ENCODE measurements at regions not wholly inside any gene's neighbourhood (a gene's known extent, or its start where the extent isn't known, plus 50 kb on each side); places are given as distances from the start of the nearest gene placed in this dataset.

- no peak for TF ChIP-seq CTCF (IDR thresholded peaks at IDR 0.05)
- H3K27me3 ChIP-seq: no peaks in the 10 kb centered on the region
- H3K36me3 ChIP-seq: no peaks in the 10 kb centered on the region
- no peak for DNase-seq
- no peak for ATAC-seq
- peaks cover 0 to 2% (median 0%) of the 10 kb centered on the region in 11 donors for H3K9me3 ChIP-seq
- 58 to 62% methylated on average over 2 of the region's 2 CpGs for whole genome bisulfite sequencing, 2 donors
- no peak overlapping the region for H3K27ac ChIP-seq
- intact Hi-C loops (cut with DNase I): no loop called here
- no peak overlapping the region for H3K4me3 ChIP-seq
- no peaks in the 10 kb centered on the region for H3K4me1 ChIP-seq
These were observed 106.5 kb upstream of the CRBN start for GRCh38 chr3:3286014-3286413.

- Histone ChIP-seq H3K27ac (no peak overlapping the region), H3K9me3 (no peaks in the 10 kb centered on the region), H3K27me3 (no peaks in the 10 kb centered on the region), H3K4me1 (no peaks in the 10 kb centered on the region), H3K4me3 (no peak overlapping the region), H3K36me3 (no peaks in the 10 kb centered on the region)
- TF ChIP-seq CTCF (IDR thresholded peaks at IDR 0.05): no peak
- no peak for ATAC-seq
- intact Hi-C loops (cut with DNase I): no loop called here
- no peak for DNase-seq
- WGBS, 2 donors: 48 to 52% methylated on average over 2 of the region's 2 CpGs
These were observed 101.5 kb upstream of the CRBN start for GRCh38 chr3:3281024-3281423.

DNA sequence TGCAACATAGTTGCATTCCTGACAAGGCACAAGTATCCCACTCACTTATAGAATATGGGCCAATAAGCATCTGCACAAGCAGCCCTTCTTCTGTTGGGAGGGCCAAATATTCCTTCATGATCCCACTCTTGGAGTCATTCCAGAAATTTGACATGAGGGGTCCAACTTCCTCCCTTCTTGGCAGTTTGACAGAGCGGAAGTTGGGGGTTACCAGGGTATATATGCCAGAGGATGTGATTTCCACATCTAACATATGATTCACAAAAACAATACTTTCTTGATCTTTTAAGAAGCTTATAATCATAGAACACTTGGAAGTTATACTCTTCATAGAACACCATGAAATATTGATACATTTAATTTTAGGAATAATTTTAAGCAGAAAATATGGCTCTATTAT, 100.9 kb upstream of the CRBN start:
- no peak for TF ChIP-seq CTCF (IDR thresholded peaks at IDR 0.05)
- Histone ChIP-seq H3K36me3 (no peaks in the 10 kb centered on the region), H3K27me3 (no peaks in the 10 kb centered on the region), H3K27ac (no peak overlapping the region), H3K9me3 (no peaks in the 10 kb centered on the region), H3K4me1 (no peaks in the 10 kb centered on the region), H3K4me3 (no peak overlapping the region)
- ATAC-seq: no peak
- intact Hi-C loops (cut with DNase I): no loop called here
- DNase-seq: no peak
- WGBS, 2 donors: 50 to 56% methylated on average over 1 of the region's 1 CpG

DNA sequence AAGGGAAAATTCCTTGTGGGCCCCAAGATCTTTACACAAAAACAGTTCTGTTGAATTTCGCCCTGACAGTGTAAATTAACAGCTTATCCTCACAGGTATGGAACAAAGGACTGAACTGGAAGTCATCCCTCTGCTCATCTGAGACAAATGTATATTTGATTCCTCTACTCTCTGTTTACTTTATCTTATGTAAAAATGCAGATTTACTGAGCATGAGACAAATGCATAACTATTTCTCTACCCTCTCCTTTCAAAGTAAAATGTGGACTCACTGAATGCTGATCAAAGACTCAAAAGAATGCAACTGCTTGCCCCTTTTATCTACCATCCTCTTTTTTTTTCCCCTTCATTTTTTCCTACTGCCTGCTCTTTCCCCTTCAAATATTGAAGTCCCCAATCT, 98.6 kb upstream of the CRBN start:
- no peaks in the 10 kb centered on the region for H3K9me3 ChIP-seq
- DNase-seq: no peak
- WGBS, 2 donors: 41 to 45% methylated on average over 1 of the region's 1 CpG
- ATAC-seq: no peak
- H3K27ac ChIP-seq: no peak overlapping the region
- intact Hi-C loops (cut with DNase I): no loop called here
- H3K36me3 ChIP-seq: no peaks in the 10 kb centered on the region
- no peaks in the 10 kb centered on the region for H3K4me1 ChIP-seq
- H3K27me3 ChIP-seq: no peaks in the 10 kb centered on the region
- TF ChIP-seq CTCF (IDR thresholded peaks at IDR 0.05): no peak
- no peak overlapping the region for H3K4me3 ChIP-seq

DNA sequence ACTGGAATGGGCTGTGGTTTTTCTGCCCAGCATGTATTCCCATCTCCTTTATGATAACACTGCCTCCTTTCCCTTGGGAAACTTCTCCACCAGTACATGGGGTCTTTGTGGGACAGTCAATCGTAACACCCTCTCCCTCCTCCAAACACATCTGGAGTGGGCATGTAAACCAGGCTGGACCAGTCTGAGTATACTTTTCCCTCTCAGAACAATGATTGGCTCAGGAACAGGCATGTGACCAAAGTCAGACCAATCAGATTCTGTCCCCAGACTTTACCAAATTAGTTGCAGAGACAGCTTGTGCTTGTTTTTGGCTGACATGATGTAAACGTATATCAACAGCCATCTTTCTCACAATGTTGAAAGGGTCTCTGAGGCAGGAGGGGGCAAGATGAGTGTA, 97.1 kb upstream of the CRBN start:
- 78 to 79% methylated on average over 2 of the region's 2 CpGs for WGBS, 2 donors
- no peaks in the 10 kb centered on the region for H3K36me3 ChIP-seq
- no peaks in the 10 kb centered on the region for H3K9me3 ChIP-seq
- H3K27me3 ChIP-seq: no peaks in the 10 kb centered on the region
- no peaks in the 10 kb centered on the region for H3K4me1 ChIP-seq
- no peak overlapping the region for H3K4me3 ChIP-seq
- DNase-seq (no peak), ATAC-seq (no peak)
- intact Hi-C loops (cut with DNase I): no loop called here
- no peak for TF ChIP-seq CTCF (IDR thresholded peaks at IDR 0.05)
- no peak overlapping the region for H3K27ac ChIP-seq
